DMS114 treated with DMSO at 0.1 percent for 48 hours (cell line): ENCODE measurements at regions not wholly inside any gene's neighbourhood (a gene's known extent, or its start where the extent isn't known, plus 50 kb on each side); places are given as distances from the start of the nearest gene placed in this dataset.
A peak's percentile ranks its signal among the peaks of the same experiment; 100 is the strongest.

Experiments
- DNase-seq: peaks from one replicate; lab custom pipeline; 2025; ENCODE audit not compliant: unreplicated experiment; lab: John Stamatoyannopoulos, UW

DNA sequence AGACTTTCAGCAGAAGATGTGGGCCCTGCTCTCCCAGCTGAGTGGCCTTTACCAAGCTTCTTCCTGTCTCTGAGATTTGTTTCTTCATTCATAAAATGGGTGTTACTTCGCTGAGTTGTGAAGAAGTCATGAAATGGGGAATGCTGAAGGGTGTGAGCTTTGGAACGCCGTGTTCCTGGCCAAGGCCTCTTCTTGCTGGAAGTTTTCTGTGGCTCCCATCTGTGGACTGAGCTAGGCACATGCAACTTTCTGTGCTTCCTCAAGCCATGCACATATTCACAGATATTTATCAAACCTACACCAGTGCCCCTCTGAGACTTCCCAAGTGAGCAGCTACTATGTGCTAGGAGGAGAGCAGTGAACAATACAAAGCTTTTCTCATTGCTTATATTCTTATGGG, 106.3 kb upstream of the JUN start:
- DNase-seq: no peak

DNA sequence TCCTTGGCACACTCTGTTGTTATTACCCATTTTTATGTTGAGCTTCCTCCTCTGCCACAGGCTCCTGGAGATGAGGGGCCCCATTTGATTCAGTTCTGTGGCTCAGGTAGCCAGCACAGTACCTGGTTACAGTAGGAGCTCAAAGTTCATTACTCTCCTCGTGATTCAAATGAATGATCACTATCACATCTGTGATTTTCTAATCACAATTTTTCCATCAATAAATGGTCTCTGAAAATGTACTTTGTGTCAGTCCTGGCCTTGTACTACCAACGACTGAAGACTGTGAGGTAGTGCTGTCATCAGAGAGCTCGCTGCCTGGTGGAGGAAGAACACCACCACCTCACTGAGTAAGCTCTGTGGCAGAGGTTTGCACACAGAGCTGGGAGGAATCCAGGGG, 106.8 kb upstream of the JUN start:
- no peak for DNase-seq

GRCh38 chr1:58891347-58891746, 107.5 kb upstream of the JUN start:
- no peak for DNase-seq

DNA sequence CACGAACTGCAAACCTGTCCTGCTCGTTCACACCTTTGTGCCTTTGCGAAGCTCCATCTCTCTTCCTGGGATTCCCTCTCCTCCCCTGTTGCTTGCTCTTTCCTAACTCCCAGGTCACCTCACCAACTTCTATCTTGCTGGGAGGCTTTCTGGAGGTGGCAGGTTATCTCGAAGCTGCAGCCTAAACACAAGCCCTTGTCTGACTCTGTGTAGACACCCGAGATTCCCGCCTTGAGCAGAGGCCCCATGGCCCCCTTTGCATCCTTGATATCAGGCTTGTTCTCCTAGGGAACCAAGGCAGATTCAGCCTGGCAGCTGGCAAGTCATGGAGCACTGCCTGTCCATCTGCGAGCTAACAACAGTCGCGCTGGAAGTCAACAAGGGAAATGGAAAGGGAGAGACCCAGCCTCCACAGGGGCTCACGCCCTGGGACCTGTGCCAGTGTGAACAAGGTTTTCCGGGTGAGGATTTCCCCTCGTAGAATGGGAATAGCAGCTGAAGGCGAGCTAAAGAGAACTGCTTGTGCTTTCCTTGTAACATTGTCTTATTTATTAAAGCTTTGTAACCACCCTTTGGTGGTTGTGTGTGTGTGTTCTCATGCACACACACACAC, 109.5 kb upstream of the JUN start:
- DNase-seq: no peak

- DNase-seq: no peak
Measured at GRCh38 chr1:58895082-58895481, 111.2 kb upstream of the JUN start.

DNA sequence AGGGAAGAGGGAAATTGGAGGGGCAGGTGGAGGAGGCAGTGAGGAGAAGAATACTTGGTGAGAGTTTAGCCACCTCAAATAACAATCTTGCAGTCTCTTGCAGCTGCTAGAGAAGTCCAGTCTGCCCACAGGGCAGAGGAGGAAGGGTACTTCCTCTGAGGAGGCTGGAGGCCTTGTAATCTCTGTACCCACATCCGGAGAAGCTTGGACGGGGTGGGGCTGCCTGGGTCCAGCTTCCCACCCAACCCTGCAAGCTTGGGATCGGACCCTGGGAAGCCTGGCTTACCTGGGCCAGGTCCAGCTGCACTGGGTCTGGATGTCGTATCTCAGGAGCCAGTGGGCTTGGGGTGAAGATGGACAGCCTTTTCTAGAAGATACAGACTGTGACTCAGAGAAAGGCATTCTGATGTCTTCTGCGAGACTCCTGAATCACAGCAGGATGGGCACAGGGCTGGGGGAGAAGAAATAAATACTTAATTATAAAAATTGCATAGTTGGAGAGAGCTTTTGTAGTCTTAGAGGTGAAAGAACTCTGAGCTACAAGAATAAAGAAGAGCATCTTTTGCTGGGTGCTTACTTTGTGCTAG, 111.8 kb upstream of the JUN start:
- no peak for DNase-seq

DNA sequence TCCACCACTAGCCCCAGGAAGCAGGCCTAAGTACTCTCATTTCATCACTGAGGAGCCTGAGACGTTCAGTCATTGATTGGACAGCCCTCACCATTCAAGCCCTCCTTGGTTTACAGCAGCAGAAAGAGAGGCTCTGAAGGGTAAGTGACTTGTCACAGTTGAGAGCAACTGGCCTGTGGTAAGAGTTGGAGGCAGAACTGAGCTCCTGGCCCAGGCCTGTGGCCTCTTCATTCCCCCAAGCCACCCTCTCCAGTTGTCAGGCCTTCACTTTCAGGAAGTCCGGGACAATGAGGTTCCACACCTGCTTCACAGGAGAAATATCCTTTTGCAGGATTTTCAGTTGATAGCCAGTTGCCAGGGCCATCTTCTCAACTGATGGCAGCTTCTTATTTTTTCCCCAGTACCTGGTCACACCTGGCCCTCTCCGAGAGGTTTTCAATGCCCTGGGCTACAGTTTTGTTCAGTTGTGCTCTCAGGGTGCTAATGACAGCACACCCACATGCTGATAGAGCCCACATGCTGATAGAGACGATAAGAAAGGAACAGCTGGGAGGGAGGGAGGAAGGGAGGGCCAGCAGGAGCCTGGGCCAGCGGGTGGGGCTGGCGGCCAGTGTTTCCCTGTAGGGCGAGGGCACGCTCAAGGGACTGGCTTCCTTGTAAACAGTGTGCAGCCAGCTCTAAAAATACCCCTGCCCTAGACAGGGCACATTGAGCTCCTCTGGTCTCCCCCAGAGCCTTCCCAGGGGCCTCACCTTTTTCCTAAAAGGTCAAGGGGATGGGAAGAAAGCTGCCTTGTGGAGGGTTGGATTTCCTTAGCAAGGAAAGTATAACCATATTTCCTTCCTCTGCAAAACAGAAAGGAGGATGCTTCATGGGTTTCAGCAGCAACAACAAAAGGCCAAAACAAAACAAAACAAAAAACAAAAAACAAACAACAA, 112.7 kb upstream of the JUN start:
- DNase-seq: no peak

GRCh38 chr1:58898739-58899586, 115.1 kb upstream of the JUN start:
- DNase-seq: no peak

GRCh38 chr1:58899587-58900271, 115.9 kb upstream of the JUN start:
- DNase-seq: no peak

DNA sequence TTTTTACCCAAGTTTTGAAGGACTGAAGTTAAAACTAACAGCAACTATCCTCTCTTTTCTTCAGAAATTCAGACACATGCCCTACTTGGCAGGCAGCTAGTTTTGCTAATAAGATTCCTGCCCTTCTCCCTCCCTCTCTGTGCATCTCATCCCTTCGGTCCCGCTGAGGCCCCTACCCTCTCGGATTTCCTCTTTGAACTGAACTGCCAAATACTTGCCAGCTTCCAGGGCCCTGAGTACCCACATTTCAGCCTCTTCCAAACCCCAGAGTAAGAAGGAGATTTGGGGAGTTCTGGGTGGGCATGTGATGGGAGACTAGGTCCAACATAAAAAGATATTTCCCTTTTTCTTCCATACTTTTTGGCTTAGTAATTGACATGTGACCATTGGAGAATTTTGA, 116.5 kb upstream of the JUN start:
- DNase-seq: no peak

DNA sequence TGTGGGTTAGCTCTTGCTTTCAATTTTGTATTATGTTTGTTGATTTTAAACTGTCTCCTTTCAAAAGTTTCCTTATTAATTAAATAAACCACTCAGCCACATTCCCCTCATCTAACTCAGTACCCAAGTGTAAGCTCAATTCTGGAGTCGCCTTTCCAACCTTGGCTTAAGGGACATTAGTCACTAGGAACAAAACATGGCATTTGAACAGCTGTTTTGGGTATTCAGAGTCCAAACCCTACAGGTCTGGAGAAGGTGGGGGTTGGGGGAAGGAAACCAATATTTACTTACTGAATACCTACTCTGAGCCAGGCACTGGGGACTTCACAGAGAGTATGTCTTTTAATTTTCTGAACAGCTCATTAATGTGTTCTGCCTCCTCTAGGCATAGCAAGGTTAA, 117.2 kb upstream of the JUN start:
- DNase-seq: no peak

- DNase-seq: no peak
Measured at GRCh38 chr1:58902830-58903513, 119.1 kb upstream of the JUN start.

DNA sequence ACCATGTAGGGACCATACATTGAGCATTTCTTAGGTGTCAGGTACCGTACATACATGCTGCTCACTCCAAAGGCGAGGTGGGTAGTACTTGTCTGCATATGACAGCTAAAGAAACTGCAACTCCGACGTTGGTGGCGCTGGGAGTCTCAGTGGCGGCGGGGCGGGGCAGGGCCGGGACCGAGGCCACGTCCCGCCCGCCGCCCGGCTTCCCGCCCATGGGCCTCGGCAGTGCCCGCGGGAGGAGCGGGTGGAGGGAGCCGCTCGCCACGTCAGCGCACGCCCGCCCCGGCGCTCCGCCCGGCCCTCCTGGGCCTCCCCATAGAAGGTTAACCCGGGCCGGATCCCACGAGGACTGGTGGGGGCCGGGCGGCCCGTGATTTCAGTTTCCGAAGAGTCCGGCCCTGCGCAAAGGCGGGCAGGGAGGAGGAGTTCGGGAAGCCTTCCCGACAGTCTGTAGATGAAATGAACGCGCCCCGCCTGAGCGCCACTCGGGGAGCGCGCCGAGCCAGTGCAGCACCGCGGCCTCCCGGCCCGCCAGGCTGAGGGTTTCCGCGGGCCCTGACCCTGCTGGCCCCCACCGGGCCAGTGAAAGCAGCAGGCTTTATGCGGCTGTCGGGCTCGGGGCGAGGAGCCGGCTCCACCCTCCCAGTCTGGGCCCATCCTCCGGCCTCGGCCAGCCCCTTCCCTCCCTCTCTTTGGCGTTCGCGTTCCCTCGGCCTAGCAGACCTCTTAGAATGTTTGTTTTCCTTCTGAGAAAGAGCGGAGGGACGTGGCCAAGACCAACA, 119.9 kb upstream of the JUN start:
- DNase-seq: peak; percentile 59

GRCh38 chr1:58904299-58905125, 120.7 kb upstream of the JUN start:
- no peak for DNase-seq

- no peak for DNase-seq
Measured at GRCh38 chr1:58905126-58905490, 121.3 kb upstream of the JUN start.

DNA sequence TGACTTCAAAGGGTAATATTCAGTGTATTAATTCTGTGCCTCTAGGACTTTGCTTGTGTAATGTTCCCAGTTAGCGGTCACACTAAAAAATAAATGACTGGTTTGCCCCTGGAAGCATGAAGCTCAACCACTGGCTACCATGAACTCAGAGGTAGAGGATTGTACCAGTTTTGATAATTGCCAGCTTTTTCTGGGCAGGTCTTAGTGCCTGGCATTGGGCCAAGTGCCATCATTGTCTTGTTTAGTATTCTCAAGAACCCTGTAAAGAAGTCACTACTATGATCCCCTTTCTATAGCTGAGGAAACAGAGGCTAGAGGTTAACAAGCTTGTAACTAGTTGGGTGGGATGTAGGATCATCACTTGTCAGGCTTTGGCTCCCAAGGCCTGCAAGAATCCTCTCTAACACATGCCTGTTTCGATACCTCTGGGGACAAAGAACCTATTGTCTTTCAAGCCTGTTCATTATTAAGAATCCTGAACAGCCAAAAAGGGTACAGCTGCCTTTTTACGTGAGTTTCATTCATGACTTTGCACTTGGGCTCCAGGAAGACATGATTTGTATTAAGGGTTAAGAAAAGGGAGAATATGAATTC, 121.9 kb upstream of the JUN start:
- no peak for DNase-seq

GRCh38 chr1:58907398-58907797, 123.6 kb upstream of the JUN start:
- no peak for DNase-seq
